OCI-LY1 (cell line): ENCODE measurements at regions not wholly inside any gene's neighbourhood (a gene's known extent, or its start where the extent isn't known, plus 50 kb on each side); places are given as distances from the start of the nearest gene placed in this dataset.

ENCODE experiments used
- H2AFZ ChIP-seq: fragments of 200-600 bp; sonication (generic), shearing (Covaris generic); 2 replicates; pipeline ENCODE4 v1.6.0; 2014; ENCODE audit warnings: antibody characterized with exemption, mild to moderate bottlenecking, low read length
- H3F3A ChIP-seq: fragments of 200-600 bp; sonication (generic), shearing (Covaris generic); 2 replicates; pipeline ENCODE4 v1.6.0; 2014; ENCODE audit warnings: mild to moderate bottlenecking, antibody characterized with exemption, low read length, moderate library complexity; ENCODE audit not compliant: insufficient read depth
- H3K27ac ChIP-seq: fragments of 200-600 bp; sonication (generic); 2 replicates; pipeline ENCODE4 v1.5.1; 2014; ENCODE audit warnings: low read length, mixed run types, mild to moderate bottlenecking, low read depth; ENCODE audit not compliant: poor library complexity, severe bottlenecking
- H3K27me3 ChIP-seq: fragments of 200-600 bp; sonication (generic); 2 replicates; pipeline ENCODE4 v1.6.0; 2014; ENCODE audit warnings: antibody characterized with exemption, mild to moderate bottlenecking, low read length, moderate library complexity; ENCODE audit not compliant: insufficient read depth
- H3K36me3 ChIP-seq: fragments of 200-600 bp; sonication (generic); 2 replicates; pipeline ENCODE4 v1.6.1; 2014; ENCODE audit warnings: mild to moderate bottlenecking, antibody characterized with exemption, low read length, moderate library complexity, mixed read lengths; ENCODE audit not compliant: insufficient read depth
- H3K4me1 ChIP-seq: fragments of 200-600 bp; sonication (generic); 2 replicates; pipeline ENCODE4 v1.5.1; 2014; ENCODE audit warnings: mild to moderate bottlenecking, low read length, moderate library complexity; ENCODE audit not compliant: insufficient read depth, severe bottlenecking
- H3K4me2 ChIP-seq: fragments of 200-600 bp; sonication (generic), shearing (Covaris generic); 2 replicates; pipeline ENCODE4 v1.6.1; 2014; ENCODE audit warnings: low read length
- H3K4me3 ChIP-seq: fragments of 200-600 bp; sonication (generic); 2 replicates; pipeline ENCODE4 v1.5.1; 2014; ENCODE audit warnings: low read length, low read depth, mild to moderate bottlenecking, mixed read lengths; ENCODE audit not compliant: poor library complexity, severe bottlenecking
- H3K79me2 ChIP-seq: fragments of 200-600 bp; shearing (Covaris generic); 2 replicates; pipeline ENCODE4 v1.6.1; 2016; ENCODE audit warnings: mixed run types, low read length, mixed read lengths; ENCODE audit not compliant: insufficient read depth
- H3K9ac ChIP-seq: fragments of 200-600 bp; sonication (generic), shearing (Covaris generic); 2 replicates; pipeline ENCODE4 v1.6.1; 2014; ENCODE audit warnings: mild to moderate bottlenecking, low read length, mixed read lengths
- H3K9me2 ChIP-seq: fragments of 200-600 bp; sonication (generic), shearing (Covaris generic); 2 replicates; pipeline ENCODE4 v1.6.1; 2014; ENCODE audit warnings: low read depth, mild to moderate bottlenecking, low read length, mixed read lengths
- H3K9me3 ChIP-seq: fragments of 200-600 bp; shearing (Covaris generic); 2 replicates; pipeline ENCODE4 v1.6.1; 2014; ENCODE audit warnings: low read length, mixed read lengths
- H4K20me1 ChIP-seq: fragments of 200-600 bp; sonication (generic), shearing (Covaris generic); 2 replicates; pipeline ENCODE4 v1.6.0; 2016; ENCODE audit warnings: mild to moderate bottlenecking, low read length; ENCODE audit not compliant: insufficient read depth
- CTCF ChIP-seq: fragments of 200-600 bp; sonication (generic), shearing (Covaris generic); IDR thresholded peaks from 2 replicates; pipeline ENCODE4 v1.5.1; 2017; ENCODE audit warnings: mild to moderate bottlenecking, antibody characterized with exemption, low read length, moderate library complexity, mixed read lengths
- EZH2 ChIP-seq: fragments of 200-600 bp; sonication (generic), shearing (Covaris generic); IDR thresholded peaks from 2 replicates; pipeline ENCODE4 v1.8.0; 2017; ENCODE audit warnings: borderline replicate concordance, mixed run types, mild to moderate bottlenecking, antibody characterized with exemption, low read length, moderate library complexity, mixed read lengths

- Histone ChIP-seq H3F3A (no peaks in the 10 kb centered on the region), H3K9me3 (no peaks in the 10 kb centered on the region), H3K79me2 (no peaks in the 10 kb centered on the region), H3K4me2 (no peak overlapping the region), H3K9me2 (no peaks in the 10 kb centered on the region), H2AFZ (no peak overlapping the region), H3K27ac (no peak overlapping the region), H3K4me1 (no peaks in the 10 kb centered on the region), H3K36me3 (no peaks in the 10 kb centered on the region), H3K9ac (no peak overlapping the region), H3K4me3 (no peak overlapping the region), H4K20me1 (no peaks in the 10 kb centered on the region), H3K27me3 (no peaks in the 10 kb centered on the region)
- TF ChIP-seq EZH2: no peak
- no peak for TF ChIP-seq CTCF
Measured at GRCh38 chr3:18062657-18063025, 320.2 kb upstream of the TBC1D5 start.

- no peaks in the 10 kb centered on the region for H3K4me1 ChIP-seq
- no peaks in the 10 kb centered on the region for H4K20me1 ChIP-seq
- H3K36me3 ChIP-seq: no peaks in the 10 kb centered on the region
- TF ChIP-seq EZH2: no peak
- TF ChIP-seq CTCF: no peak
- H3K4me2 ChIP-seq: no peak overlapping the region
- no peaks in the 10 kb centered on the region for H3K79me2 ChIP-seq
- H3K4me3 ChIP-seq: no peak overlapping the region
- H3K9me2 ChIP-seq: no peaks in the 10 kb centered on the region
- H3K27me3 ChIP-seq: no peaks in the 10 kb centered on the region
- no peak overlapping the region for H3K27ac ChIP-seq
- no peak overlapping the region for H3K9ac ChIP-seq
- H3K9me3 ChIP-seq: no peaks in the 10 kb centered on the region
- H3F3A ChIP-seq: no peaks in the 10 kb centered on the region
- no peak overlapping the region for H2AFZ ChIP-seq
Measured at GRCh38 chr3:18061737-18062656, 319.6 kb upstream of the TBC1D5 start.

GRCh38 chr3:18058666-18059065, 316.2 kb upstream of the TBC1D5 start:
- Histone ChIP-seq H3K4me3 (no peak overlapping the region), H3K36me3 (no peaks in the 10 kb centered on the region), H3F3A (no peaks in the 10 kb centered on the region), H3K27ac (no peak overlapping the region), H3K9ac (no peak overlapping the region), H3K79me2 (no peaks in the 10 kb centered on the region), H2AFZ (no peak overlapping the region), H3K4me1 (no peaks in the 10 kb centered on the region), H3K4me2 (no peak overlapping the region), H3K9me2 (no peaks in the 10 kb centered on the region), H3K9me3 (no peaks in the 10 kb centered on the region), H3K27me3 (no peaks in the 10 kb centered on the region), H4K20me1 (no peaks in the 10 kb centered on the region)
- no peak for TF ChIP-seq CTCF
- no peak for TF ChIP-seq EZH2
